OCI-LY3 (cell line): ENCODE measurements at regions not wholly inside any gene's neighbourhood (a gene's known extent, or its start where the extent isn't known, plus 50 kb on each side); places are given as distances from the start of the nearest gene placed in this dataset.

Experiments used
- EZH2phosphoT487 ChIP-seq: fragments of 200-600 bp; shearing (Covaris generic); IDR thresholded peaks from 2 replicates; pipeline ENCODE4 v1.6.1; 2018; ENCODE audit warnings: antibody characterized with exemption, mixed run types, low read depth
- TF ChIP-seq, protein P1 (sequence below): fragments of 200-600, 300-600 bp; sonication (generic); IDR thresholded peaks from 2 replicates; pipeline ENCODE4 v1.5.1; 2014; ENCODE audit warnings: antibody characterized with exemption, low read length, low read depth

DNA sequence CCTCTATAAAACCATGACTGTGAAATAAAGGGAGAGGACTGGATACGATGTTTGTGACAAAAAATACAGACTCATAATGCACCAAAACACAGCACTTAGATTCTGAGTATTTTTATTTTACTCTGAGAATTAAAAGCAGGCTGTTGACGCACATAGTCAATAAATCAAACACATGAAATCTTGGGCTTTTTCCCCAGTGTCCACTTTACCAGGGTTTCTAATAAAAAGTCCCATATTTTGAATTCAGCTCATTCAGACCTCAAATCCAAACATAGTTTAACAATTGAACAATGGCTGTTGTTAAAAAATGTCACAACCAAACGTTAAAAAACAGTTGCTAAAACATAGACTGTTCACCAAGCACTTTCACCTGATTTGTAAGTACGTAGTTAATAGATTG, 553.4 kb downstream of the LTN1 start:
- TF ChIP-seq, protein P1, sequence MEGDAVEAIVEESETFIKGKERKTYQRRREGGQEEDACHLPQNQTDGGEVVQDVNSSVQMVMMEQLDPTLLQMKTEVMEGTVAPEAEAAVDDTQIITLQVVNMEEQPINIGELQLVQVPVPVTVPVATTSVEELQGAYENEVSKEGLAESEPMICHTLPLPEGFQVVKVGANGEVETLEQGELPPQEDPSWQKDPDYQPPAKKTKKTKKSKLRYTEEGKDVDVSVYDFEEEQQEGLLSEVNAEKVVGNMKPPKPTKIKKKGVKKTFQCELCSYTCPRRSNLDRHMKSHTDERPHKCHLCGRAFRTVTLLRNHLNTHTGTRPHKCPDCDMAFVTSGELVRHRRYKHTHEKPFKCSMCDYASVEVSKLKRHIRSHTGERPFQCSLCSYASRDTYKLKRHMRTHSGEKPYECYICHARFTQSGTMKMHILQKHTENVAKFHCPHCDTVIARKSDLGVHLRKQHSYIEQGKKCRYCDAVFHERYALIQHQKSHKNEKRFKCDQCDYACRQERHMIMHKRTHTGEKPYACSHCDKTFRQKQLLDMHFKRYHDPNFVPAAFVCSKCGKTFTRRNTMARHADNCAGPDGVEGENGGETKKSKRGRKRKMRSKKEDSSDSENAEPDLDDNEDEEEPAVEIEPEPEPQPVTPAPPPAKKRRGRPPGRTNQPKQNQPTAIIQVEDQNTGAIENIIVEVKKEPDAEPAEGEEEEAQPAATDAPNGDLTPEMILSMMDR = no peak
- TF ChIP-seq EZH2phosphoT487 = no peak
